GM23338 (cell line): ENCODE measurements at regions not wholly inside any gene's neighbourhood (a gene's known extent, or its start where the extent isn't known, plus 50 kb on each side); places are given as distances from the start of the nearest gene placed in this dataset.

ENCODE experiments used
- ATAC-seq: fragments of 200-7000 bp; cut with Tn5 transposase; 3 replicates; pipeline ENCODE4 v1.9.1; 2020
- DNase-seq: peaks from one replicate; pipeline ENCODE4 v3.0.0-alpha.2; 2015; ENCODE audit warnings: low spot score
- H2AFZ ChIP-seq: fragments of 200-600 bp; sonication (generic); 2 replicates; pipeline ENCODE4 v1.8.0; 2016; ENCODE audit warnings: antibody characterized with exemption, mild to moderate bottlenecking, moderate library complexity
- H3F3A ChIP-seq: fragments of 200-600 bp; sonication (generic); replicated peaks from 2 replicates; pipeline ENCODE4 v1.8.0; 2017; ENCODE audit warnings: antibody characterized with exemption, mixed run types, low read depth
- H3K27ac ChIP-seq: fragments of 200-600 bp; sonication (generic); 2 replicates; pipeline ENCODE4 v1.6.1; 2016; ENCODE audit warnings: low read depth
- H3K27me3 ChIP-seq: fragments of 200-600 bp; sonication (generic); 2 replicates; pipeline ENCODE4 v1.8.0; 2016; ENCODE audit warnings: mild to moderate bottlenecking, mixed run types, moderate library complexity; ENCODE audit not compliant: insufficient read depth
- H3K36me3 ChIP-seq: fragments of 200-600 bp; sonication (generic); 2 replicates; pipeline ENCODE4 v1.8.0; 2016; ENCODE audit warnings: mild to moderate bottlenecking; ENCODE audit not compliant: insufficient read depth
- H3K4me1 ChIP-seq: fragments of 200-600 bp; sonication (generic); 2 replicates; pipeline ENCODE4 v1.8.0; 2016; ENCODE audit warnings: mild to moderate bottlenecking, moderate library complexity; ENCODE audit not compliant: insufficient read depth
- H3K4me2 ChIP-seq: fragments of 200-600 bp; sonication (generic); 2 replicates; pipeline ENCODE4 v1.7.1; 2017; ENCODE audit warnings: mixed run types
- H3K4me3 ChIP-seq: fragments of 200-600 bp; sonication (generic); 2 replicates; pipeline ENCODE4 v1.6.1; 2016; ENCODE audit warnings: mixed run types
- H3K79me2 ChIP-seq: fragments of 200-600 bp; sonication (generic); replicated peaks from 2 replicates; pipeline ENCODE4 v1.8.0; 2017; ENCODE audit warnings: mild to moderate bottlenecking; ENCODE audit not compliant: insufficient read depth
- H3K9me2 ChIP-seq: fragments of 200-600 bp; sonication (generic); 2 replicates; pipeline ENCODE4 v1.8.0; 2017; ENCODE audit not compliant: insufficient read depth
- H4K20me1 ChIP-seq: fragments of 200-600 bp; sonication (generic); replicated peaks from 2 replicates; pipeline ENCODE4 v1.8.0; 2017; ENCODE audit warnings: mild to moderate bottlenecking; ENCODE audit not compliant: insufficient read depth
- H3K27ac Mint-ChIP-seq: 2 replicates; pipeline ENCODE4 v1.8.0; 2020; ENCODE audit warnings: inconsistent platforms, mild to moderate bottlenecking, moderate library complexity, mixed read lengths
- H3K27me3 Mint-ChIP-seq: 3 replicates; pipeline ENCODE4 v1.8.0; 2022; ENCODE audit warnings: low read depth, mild to moderate bottlenecking, moderate library complexity, mixed read lengths, inconsistent platforms; ENCODE audit not compliant: insufficient read depth, poor library complexity
- H3K36me3 Mint-ChIP-seq: 3 replicates; pipeline ENCODE4 v1.8.0; 2021; ENCODE audit warnings: low read depth, mild to moderate bottlenecking, inconsistent platforms, moderate library complexity, mixed read lengths
- H3K4me1 Mint-ChIP-seq: 3 replicates; pipeline ENCODE4 v1.8.0; 2020; ENCODE audit warnings: mild to moderate bottlenecking, inconsistent platforms, mixed read lengths
- H3K4me3 Mint-ChIP-seq: 3 replicates; pipeline ENCODE4 v1.8.0; 2021; ENCODE audit warnings: moderate library complexity, mild to moderate bottlenecking, inconsistent platforms, mixed read lengths
- H3K9me3 Mint-ChIP-seq: 3 replicates; pipeline ENCODE4 v1.8.0; 2020; ENCODE audit warnings: moderate library complexity, mild to moderate bottlenecking, inconsistent platforms, mixed read lengths
- EZH2 ChIP-seq: fragments of 200-600 bp; sonication (generic); IDR thresholded peaks from one replicate; pipeline ENCODE4 v1.8.0; 2017; ENCODE audit warnings: antibody characterized with exemption, mild to moderate bottlenecking, low read depth; ENCODE audit not compliant: unreplicated experiment
- JUNB ChIP-seq: IDR thresholded peaks from one replicate; pipeline ENCODE4 v1.6.1; 2016; ENCODE audit warnings: antibody characterized with exemption; ENCODE audit not compliant: unreplicated experiment
- REST ChIP-seq: IDR thresholded peaks from one replicate; pipeline ENCODE4 v1.6.1; 2018; ENCODE audit warnings: antibody characterized with exemption; ENCODE audit not compliant: unreplicated experiment
- STAT1 ChIP-seq: IDR thresholded peaks from one replicate; pipeline ENCODE4 v1.6.1; 2016; ENCODE audit warnings: antibody characterized with exemption; ENCODE audit not compliant: unreplicated experiment
- TF ChIP-seq, protein P1 (sequence below): fragments of 250-450 bp; sonication (Bioruptor Pico); IDR thresholded peaks from 2 replicates; pipeline ENCODE4 v1.5.0; 2020; ENCODE audit warnings: mild to moderate bottlenecking, moderate library complexity

GRCh38 chr4:161121451-161121850 lies 1042.3 kb downstream of the FSTL5 start (continued):
- TF ChIP-seq, protein P1, sequence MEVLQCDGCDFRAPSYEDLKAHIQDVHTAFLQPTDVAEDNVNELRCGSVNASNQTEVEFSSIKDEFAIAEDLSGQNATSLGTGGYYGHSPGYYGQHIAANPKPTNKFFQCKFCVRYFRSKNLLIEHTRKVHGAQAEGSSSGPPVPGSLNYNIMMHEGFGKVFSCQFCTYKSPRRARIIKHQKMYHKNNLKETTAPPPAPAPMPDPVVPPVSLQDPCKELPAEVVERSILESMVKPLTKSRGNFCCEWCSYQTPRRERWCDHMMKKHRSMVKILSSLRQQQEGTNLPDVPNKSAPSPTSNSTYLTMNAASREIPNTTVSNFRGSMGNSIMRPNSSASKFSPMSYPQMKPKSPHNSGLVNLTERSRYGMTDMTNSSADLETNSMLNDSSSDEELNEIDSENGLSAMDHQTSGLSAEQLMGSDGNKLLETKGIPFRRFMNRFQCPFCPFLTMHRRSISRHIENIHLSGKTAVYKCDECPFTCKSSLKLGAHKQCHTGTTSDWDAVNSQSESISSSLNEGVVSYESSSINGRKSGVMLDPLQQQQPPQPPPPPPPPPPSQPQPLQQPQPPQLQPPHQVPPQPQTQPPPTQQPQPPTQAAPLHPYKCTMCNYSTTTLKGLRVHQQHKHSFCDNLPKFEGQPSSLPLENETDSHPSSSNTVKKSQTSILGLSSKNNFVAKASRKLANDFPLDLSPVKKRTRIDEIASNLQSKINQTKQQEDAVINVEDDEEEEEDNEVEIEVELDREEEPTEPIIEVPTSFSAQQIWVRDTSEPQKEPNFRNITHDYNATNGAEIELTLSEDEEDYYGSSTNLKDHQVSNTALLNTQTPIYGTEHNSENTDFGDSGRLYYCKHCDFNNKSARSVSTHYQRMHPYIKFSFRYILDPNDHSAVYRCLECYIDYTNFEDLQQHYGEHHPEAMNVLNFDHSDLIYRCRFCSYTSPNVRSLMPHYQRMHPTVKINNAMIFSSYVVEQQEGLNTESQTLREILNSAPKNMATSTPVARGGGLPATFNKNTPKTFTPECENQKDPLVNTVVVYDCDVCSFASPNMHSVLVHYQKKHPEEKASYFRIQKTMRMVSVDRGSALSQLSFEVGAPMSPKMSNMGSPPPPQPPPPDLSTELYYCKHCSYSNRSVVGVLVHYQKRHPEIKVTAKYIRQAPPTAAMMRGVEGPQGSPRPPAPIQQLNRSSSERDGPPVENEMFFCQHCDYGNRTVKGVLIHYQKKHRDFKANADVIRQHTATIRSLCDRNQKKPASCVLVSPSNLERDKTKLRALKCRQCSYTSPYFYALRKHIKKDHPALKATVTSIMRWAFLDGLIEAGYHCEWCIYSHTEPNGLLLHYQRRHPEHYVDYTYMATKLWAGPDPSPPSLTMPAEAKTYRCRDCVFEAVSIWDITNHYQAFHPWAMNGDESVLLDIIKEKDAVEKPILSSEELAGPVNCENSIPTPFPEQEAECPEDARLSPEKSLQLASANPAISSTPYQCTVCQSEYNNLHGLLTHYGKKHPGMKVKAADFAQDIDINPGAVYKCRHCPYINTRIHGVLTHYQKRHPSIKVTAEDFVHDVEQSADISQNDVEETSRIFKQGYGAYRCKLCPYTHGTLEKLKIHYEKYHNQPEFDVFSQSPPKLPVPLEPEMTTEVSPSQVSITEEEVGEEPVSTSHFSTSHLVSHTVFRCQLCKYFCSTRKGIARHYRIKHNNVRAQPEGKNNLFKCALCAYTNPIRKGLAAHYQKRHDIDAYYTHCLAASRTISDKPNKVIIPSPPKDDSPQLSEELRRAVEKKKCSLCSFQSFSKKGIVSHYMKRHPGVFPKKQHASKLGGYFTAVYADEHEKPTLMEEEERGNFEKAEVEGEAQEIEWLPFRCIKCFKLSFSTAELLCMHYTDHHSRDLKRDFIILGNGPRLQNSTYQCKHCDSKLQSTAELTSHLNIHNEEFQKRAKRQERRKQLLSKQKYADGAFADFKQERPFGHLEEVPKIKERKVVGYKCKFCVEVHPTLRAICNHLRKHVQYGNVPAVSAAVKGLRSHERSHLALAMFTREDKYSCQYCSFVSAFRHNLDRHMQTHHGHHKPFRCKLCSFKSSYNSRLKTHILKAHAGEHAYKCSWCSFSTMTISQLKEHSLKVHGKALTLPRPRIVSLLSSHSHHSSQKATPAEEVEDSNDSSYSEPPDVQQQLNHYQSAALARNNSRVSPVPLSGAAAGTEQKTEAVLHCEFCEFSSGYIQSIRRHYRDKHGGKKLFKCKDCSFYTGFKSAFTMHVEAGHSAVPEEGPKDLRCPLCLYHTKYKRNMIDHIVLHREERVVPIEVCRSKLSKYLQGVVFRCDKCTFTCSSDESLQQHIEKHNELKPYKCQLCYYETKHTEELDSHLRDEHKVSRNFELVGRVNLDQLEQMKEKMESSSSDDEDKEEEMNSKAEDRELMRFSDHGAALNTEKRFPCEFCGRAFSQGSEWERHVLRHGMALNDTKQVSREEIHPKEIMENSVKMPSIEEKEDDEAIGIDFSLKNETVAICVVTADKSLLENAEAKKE (CRISPR knock-in tag): no peak
- no peak for TF ChIP-seq STAT1
- no peak for TF ChIP-seq JUNB
- TF ChIP-seq REST: no peak

GRCh38 chr4:161101881-161102280 lies 1061.9 kb downstream of the FSTL5 start:
- Mint-ChIP-seq H3K27ac (no peak overlapping the region), H3K36me3 (no peaks in the 10 kb centered on the region), H3K9me3 (no peaks in the 10 kb centered on the region), H3K27me3 (no peaks in the 10 kb centered on the region), H3K4me1 (peaks cover 24% of the 10 kb centered on the region), H3K4me3 (no peak overlapping the region)
- H3K27ac ChIP-seq: no peak overlapping the region
- H3K4me3 ChIP-seq: no peak overlapping the region
- H3F3A ChIP-seq: no peaks in the 10 kb centered on the region
- DNase-seq: no peak
- H4K20me1 ChIP-seq: no peaks in the 10 kb centered on the region
- no peaks in the 10 kb centered on the region for H3K9me2 ChIP-seq
- no peaks in the 10 kb centered on the region for H3K79me2 ChIP-seq
- ATAC-seq: no peak
- H3K36me3 ChIP-seq: no peaks in the 10 kb centered on the region
- no peaks in the 10 kb centered on the region for H3K27me3 ChIP-seq
- no peak overlapping the region for H2AFZ ChIP-seq
- no peak overlapping the region for H3K4me2 ChIP-seq
- H3K4me1 ChIP-seq: peaks cover 14% of the 10 kb centered on the region; the same call in 1 of the 2 replicates
- TF ChIP-seq EZH2: no peak
- TF ChIP-seq, protein P1 (CRISPR knock-in tag): no peak
